ENCODE measurements at regions not wholly inside any gene's neighbourhood (a gene's known extent, or its start where the extent isn't known, plus 50 kb on each side); places are given as distances from the start of the nearest gene placed in this dataset.

DNA sequence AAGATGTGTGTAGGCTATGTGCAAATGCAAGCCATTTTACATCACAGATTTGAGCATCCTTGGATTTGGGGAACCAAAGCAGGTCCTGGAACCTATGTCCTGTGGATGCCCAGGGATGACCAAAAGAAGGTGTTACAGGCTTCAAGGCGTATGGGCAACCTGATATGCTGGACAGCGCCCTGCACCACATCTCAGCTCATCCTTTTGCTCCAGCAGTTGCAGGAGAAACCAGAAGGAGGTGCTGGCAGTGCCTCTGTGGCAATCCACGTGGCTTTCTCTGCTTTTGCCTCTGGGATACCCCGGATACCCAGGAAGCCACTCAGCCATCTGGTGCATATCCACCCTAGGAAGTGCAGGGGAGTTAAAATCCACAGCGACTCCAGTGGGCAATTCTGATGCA is 110.3 kb upstream of the VSTM2B start:
- Mint-ChIP-seq H3K27me3 (ENCODE audit: unreplicated experiment) (peaks cover 6% of the 10 kb centered on the region), H3K4me3 (ENCODE audit: unreplicated experiment) (no peak overlapping the region), H3K4me1 (ENCODE audit: unreplicated experiment) (peaks cover 3% of the 10 kb centered on the region), H3K27ac (ENCODE audit: unreplicated experiment) (no peak overlapping the region), H3K9me3 (ENCODE audit: unreplicated experiment) (no peaks in the 10 kb centered on the region), H3K36me3 (ENCODE audit: low read depth, unreplicated experiment) (no peaks in the 10 kb centered on the region)
- DNase-seq (ENCODE audit: low spot score), result no peak
- TF ChIP-seq, protein P1, sequence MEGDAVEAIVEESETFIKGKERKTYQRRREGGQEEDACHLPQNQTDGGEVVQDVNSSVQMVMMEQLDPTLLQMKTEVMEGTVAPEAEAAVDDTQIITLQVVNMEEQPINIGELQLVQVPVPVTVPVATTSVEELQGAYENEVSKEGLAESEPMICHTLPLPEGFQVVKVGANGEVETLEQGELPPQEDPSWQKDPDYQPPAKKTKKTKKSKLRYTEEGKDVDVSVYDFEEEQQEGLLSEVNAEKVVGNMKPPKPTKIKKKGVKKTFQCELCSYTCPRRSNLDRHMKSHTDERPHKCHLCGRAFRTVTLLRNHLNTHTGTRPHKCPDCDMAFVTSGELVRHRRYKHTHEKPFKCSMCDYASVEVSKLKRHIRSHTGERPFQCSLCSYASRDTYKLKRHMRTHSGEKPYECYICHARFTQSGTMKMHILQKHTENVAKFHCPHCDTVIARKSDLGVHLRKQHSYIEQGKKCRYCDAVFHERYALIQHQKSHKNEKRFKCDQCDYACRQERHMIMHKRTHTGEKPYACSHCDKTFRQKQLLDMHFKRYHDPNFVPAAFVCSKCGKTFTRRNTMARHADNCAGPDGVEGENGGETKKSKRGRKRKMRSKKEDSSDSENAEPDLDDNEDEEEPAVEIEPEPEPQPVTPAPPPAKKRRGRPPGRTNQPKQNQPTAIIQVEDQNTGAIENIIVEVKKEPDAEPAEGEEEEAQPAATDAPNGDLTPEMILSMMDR (IDR thresholded peaks at IDR 0.05; ENCODE audit: unreplicated experiment), result no peak

DNA sequence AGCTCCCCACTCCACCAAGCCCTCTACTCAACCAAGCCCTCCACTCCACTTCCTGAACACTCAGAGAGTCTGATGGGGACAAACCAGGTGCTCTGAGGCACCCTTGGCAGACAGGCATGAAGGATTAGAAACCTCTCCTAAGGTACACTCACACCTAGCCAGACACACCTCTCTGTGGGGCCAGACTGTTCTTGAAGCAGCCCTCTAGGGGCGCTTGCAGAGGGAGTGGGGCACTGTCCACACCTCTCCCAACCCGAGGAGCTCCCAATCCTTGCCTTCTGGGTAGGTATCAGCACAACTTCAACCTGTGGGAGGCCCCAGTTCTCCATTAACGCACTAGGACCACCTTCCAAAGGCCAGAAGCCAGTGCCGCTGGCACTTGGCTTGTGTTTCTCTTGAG is 108.7 kb upstream of the VSTM2B start:
- no peak overlapping the region for H3K4me3 Mint-ChIP-seq (ENCODE audit: unreplicated experiment)
- TF ChIP-seq, protein P1 (IDR thresholded peaks at IDR 0.05; ENCODE audit: unreplicated experiment), result no peak

DNA sequence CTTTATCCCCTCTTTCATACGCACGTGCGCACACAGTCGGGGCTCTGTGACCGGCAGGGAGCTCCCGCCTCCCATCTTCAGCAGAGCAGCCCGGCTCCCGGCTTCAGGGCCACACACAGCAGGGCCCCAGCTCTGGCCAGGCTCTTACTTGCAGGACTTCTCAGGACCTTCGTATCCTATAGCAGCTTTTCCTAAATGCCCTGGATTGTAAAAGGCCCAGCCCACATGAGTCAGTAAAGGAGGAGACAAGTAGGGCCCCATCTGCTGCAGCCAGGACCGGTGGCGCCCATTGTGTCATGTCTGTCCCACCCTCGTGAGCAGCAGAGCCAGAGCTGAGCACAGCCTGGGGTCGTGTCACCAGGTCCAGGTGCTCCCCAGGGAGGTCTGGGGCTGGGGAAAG is 107.6 kb upstream of the VSTM2B start:
- H3K4me3 Mint-ChIP-seq (ENCODE audit: unreplicated experiment), result no peak overlapping the region
- no peak for DNase-seq (ENCODE audit: low spot score)
- no peak overlapping the region for H3K27ac Mint-ChIP-seq (ENCODE audit: unreplicated experiment)
- no peaks in the 10 kb centered on the region for H3K9me3 Mint-ChIP-seq (ENCODE audit: unreplicated experiment)
- peaks cover 3% of the 10 kb centered on the region for H3K4me1 Mint-ChIP-seq (ENCODE audit: unreplicated experiment)
- H3K36me3 Mint-ChIP-seq (ENCODE audit: low read depth, unreplicated experiment), result no peaks in the 10 kb centered on the region
- TF ChIP-seq, protein P1 (IDR thresholded peaks at IDR 0.05; ENCODE audit: unreplicated experiment), result no peak
- peaks cover 10% of the 10 kb centered on the region for H3K27me3 Mint-ChIP-seq (ENCODE audit: unreplicated experiment)

More for the DNA sequence above, 108.7 kb upstream of the VSTM2B start:
- H3K27me3 Mint-ChIP-seq (ENCODE audit: unreplicated experiment), result peaks cover 6% of the 10 kb centered on the region
- peaks cover 3% of the 10 kb centered on the region for H3K4me1 Mint-ChIP-seq (ENCODE audit: unreplicated experiment)
- H3K9me3 Mint-ChIP-seq (ENCODE audit: unreplicated experiment), result no peaks in the 10 kb centered on the region
- no peak for DNase-seq (ENCODE audit: low spot score)
- H3K27ac Mint-ChIP-seq (ENCODE audit: unreplicated experiment), result no peak overlapping the region
- no peaks in the 10 kb centered on the region for H3K36me3 Mint-ChIP-seq (ENCODE audit: low read depth, unreplicated experiment)

DNA sequence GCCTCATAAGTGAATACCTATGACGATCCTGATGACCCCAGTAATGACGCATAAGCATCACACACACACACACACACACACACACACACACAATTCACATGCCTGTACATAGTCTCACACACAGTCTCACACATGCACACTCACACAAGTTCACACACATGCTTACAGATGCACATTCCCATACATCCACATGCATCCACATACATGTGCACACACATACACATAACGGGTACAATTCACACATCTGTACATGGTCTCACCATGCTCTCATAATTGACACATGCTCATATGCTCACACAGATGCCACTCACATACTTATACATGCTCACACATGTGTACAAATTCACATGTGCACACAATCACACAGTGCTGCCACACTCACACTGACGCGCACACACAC is 105.7 kb upstream of the VSTM2B start:
- TF ChIP-seq, protein P1 (IDR thresholded peaks at IDR 0.05; ENCODE audit: unreplicated experiment), result no peak
- H3K9me3 Mint-ChIP-seq (ENCODE audit: unreplicated experiment), result no peaks in the 10 kb centered on the region
- H3K27me3 Mint-ChIP-seq (ENCODE audit: unreplicated experiment), result peaks cover 10% of the 10 kb centered on the region
- no peak overlapping the region for H3K27ac Mint-ChIP-seq (ENCODE audit: unreplicated experiment)
- no peaks in the 10 kb centered on the region for H3K36me3 Mint-ChIP-seq (ENCODE audit: low read depth, unreplicated experiment)
- no peak overlapping the region for H3K4me3 Mint-ChIP-seq (ENCODE audit: unreplicated experiment)
- peaks cover 3% of the 10 kb centered on the region for H3K4me1 Mint-ChIP-seq (ENCODE audit: unreplicated experiment)
- no peak for DNase-seq (ENCODE audit: low spot score)

DNA sequence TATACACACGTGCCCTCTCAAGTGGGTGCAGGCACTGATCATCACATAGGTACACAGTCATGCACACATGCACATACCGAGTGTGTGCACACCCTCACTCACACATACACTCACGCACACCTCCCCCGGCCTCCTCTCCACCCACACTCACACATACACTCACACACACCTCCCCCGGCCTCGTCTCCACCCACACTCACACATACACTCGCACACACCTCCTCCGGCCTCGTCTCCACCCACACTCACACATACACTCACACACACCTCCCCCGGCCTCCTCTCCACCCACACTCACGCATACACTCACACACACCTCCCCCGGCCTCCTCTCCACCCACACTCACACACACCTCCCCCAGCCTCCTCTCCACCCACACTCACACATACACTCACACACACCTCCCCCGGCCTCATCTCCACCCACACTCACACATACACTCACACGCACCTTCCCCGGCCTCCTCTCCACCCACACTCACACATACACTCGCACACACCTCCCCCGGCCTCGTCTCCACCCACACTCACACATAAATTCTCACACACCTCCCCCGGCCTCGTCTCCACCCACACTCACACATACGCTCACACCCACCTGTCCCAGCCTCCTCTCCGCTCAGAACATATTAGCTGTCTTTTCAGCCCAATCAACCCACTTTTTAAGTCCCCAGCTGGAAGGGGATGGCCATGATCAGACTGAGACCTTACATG is 105.2 kb upstream of the VSTM2B start:
- H3K9me3 Mint-ChIP-seq (ENCODE audit: unreplicated experiment), result no peaks in the 10 kb centered on the region
- H3K36me3 Mint-ChIP-seq (ENCODE audit: low read depth, unreplicated experiment), result no peaks in the 10 kb centered on the region
- H3K4me1 Mint-ChIP-seq (ENCODE audit: unreplicated experiment), result peaks cover 3% of the 10 kb centered on the region
- peaks cover 10% of the 10 kb centered on the region for H3K27me3 Mint-ChIP-seq (ENCODE audit: unreplicated experiment)
- H3K4me3 Mint-ChIP-seq (ENCODE audit: unreplicated experiment), result no peak overlapping the region
- DNase-seq (ENCODE audit: low spot score), result no peak
- no peak overlapping the region for H3K27ac Mint-ChIP-seq (ENCODE audit: unreplicated experiment)
- TF ChIP-seq, protein P1 (IDR thresholded peaks at IDR 0.05; ENCODE audit: unreplicated experiment), result no peak

Data from endothelial cell (in vitro differentiated cells).